GM12878 (cell line): ENCODE measurements at regions not wholly inside any gene's neighbourhood (a gene's known extent, or its start where the extent isn't known, plus 50 kb on each side); places are given as distances from the start of the nearest gene placed in this dataset.

Source experiments
- ATAC-seq: fragments of 200-7000 bp; cut with Tn5 transposase; 3 replicates; pipeline ENCODE4 v1.9.1; 2020; ENCODE audit warnings: mild to moderate bottlenecking, moderate library complexity
- BruUV-seq: library from RNA; stranded (reverse); fragments of 400-500 nt; replicated peaks from 2 replicates; lab custom pipeline; 2021; lab: Mats Ljungman, UMichigan
- CTCF ChIA-PET: fragments of 300-600 bp; sonication (Branson Sonifier 250); formaldehyde crosslinking; extraction: SDS; loops from one replicate; lab custom pipeline; 2021; ENCODE audit warnings: inconsistent platforms; lab: Yijun Ruan, JAX
- POLR2A ChIA-PET: fragments of 350-600 bp; formaldehyde crosslinking; extraction: SDS; loops from one replicate; lab custom pipeline; 2021; ENCODE audit warnings: inconsistent platforms; lab: Charles Lee
- RAD21 ChIA-PET: fragments of 300-600 bp; sonication (Branson Sonifier 250); formaldehyde crosslinking; loops from one replicate; lab custom pipeline; 2023; ENCODE audit warnings: antibody characterized with exemption; ENCODE audit not compliant: unreplicated experiment; lab: Charles Lee
- SMC1A ChIA-PET: fragments of 300-600 bp; sonication (Branson Sonifier 250); formaldehyde crosslinking; loops from one replicate; lab custom pipeline; 2023; ENCODE audit not compliant: unreplicated experiment, uncharacterized antibody; lab: Charles Lee
- DNase-seq: peaks from one replicate; pipeline ENCODE4 v3.0.0-alpha.2; 2011; ENCODE audit warnings: low read depth, low spot score
- FAIRE-seq: peaks from 3 replicates; lab custom pipeline; 2011; peaks lifted over from hg19 to GRCh38; lab: Jason Lieb, UNC
- H2AFZ ChIP-seq: 2 replicates; pipeline ENCODE4 v1.6.0; 2011; ENCODE audit warnings: low read depth, low read length, control low read depth; ENCODE audit not compliant: control insufficient read depth
- H3K27ac ChIP-seq: 2 replicates; pipeline ENCODE4 v1.5.1; 2011; ENCODE audit warnings: control low read depth; ENCODE audit not compliant: control insufficient read depth, insufficient read depth
- H3K27me3 ChIP-seq, 2 experiments: replicated peaks in 1 of 2; 2 replicates each; pipeline versions ENCODE4 v1.6.0 to v1.6.1; 2011; ENCODE audit warnings: low read length in 1 of 2; ENCODE audit not compliant: control insufficient read depth in 2 of 2, insufficient read depth in 2 of 2
- H3K36me3 ChIP-seq, 2 experiments: 2 replicates each; pipeline ENCODE4 v1.5.1; 2011; ENCODE audit warnings: low read length in 1 of 2; ENCODE audit not compliant: control insufficient read depth in 2 of 2, insufficient read depth in 2 of 2
- H3K4me1 ChIP-seq: 2 replicates; pipeline ENCODE4 v1.6.1; 2011; ENCODE audit warnings: mild to moderate bottlenecking, low read length, moderate library complexity, mixed read lengths; ENCODE audit not compliant: control insufficient read depth, insufficient read depth
- H3K4me2 ChIP-seq: 2 replicates; pipeline ENCODE4 v1.6.0; 2011; ENCODE audit warnings: control low read depth; ENCODE audit not compliant: control insufficient read depth, insufficient read depth
- H3K4me3 ChIP-seq: fragments of 200-600 bp; sonication (generic); 2 replicates; pipeline ENCODE4 v1.5.1; 2016
- H3K79me2 ChIP-seq: 2 replicates; pipeline ENCODE4 v1.6.0; 2011; ENCODE audit warnings: low read length; ENCODE audit not compliant: control insufficient read depth, insufficient read depth
- H3K9ac ChIP-seq: 2 replicates; pipeline ENCODE4 v1.8.0; 2011; ENCODE audit warnings: low read length, control low read depth, mixed read lengths; ENCODE audit not compliant: control insufficient read depth, insufficient read depth
- H3K9me3 ChIP-seq: replicated peaks from 3 replicates; pipeline ENCODE4 v1.5.1; 2011; ENCODE audit warnings: mild to moderate bottlenecking, low read length; ENCODE audit not compliant: control insufficient read depth, insufficient read depth
- H4K20me1 ChIP-seq: 2 replicates; pipeline ENCODE4 v1.6.0; 2011; ENCODE audit not compliant: control insufficient read depth, insufficient read depth
- CBFB ChIP-seq: IDR thresholded peaks from 2 replicates; pipeline ENCODE4 v1.6.1; 2016; ENCODE audit warnings: antibody characterized with exemption, low read depth
- CTCF ChIP-seq, 3 experiments: IDR thresholded peaks in 2 of 3; conservative IDR thresholded peaks in 1 of 3; 2 replicates each; pipeline ENCODE4 v1.5.1; 2011; ENCODE audit warnings: low read depth in 3 of 3, low read length in 3 of 3, mild to moderate bottlenecking in 3 of 3, control low read depth in 2 of 3, moderate library complexity in 2 of 3, inconsistent platforms in 1 of 3, mixed read lengths in 1 of 3; ENCODE audit not compliant: control insufficient read depth in 2 of 3, insufficient read depth in 1 of 3; ENCODE audit errors: extremely low read depth in 1 of 3
- PBX3 ChIP-seq: IDR thresholded peaks from 2 replicates; pipeline ENCODE4 v1.6.1; 2011; ENCODE audit warnings: mild to moderate bottlenecking, low read depth, low read length, moderate library complexity; ENCODE audit not compliant: insufficient replicate concordance
- RAD21 ChIP-seq: IDR thresholded peaks from 2 replicates; pipeline ENCODE4 v1.6.1; 2011; ENCODE audit warnings: mild to moderate bottlenecking, low read depth, low read length, moderate library complexity; ENCODE audit not compliant: insufficient read depth
- WGBS: methylation state at CpG from one replicate; pipeline ENCODE4 v1.1.6; 2016; ENCODE audit warnings: low lambda C conversion rate; ENCODE audit not compliant: insufficient replicate concordance, insufficient coverage; ENCODE audit errors: missing lambda C conversion rate; 5-methylcytosine and 5-hydroxymethylcytosine counted together
- in situ Hi-C: fragments of 300-500 bp; cut with MboI; formaldehyde crosslinking; loops from 9 replicates; pipeline ENCODE4 v1.14.3; 2018; ENCODE audit warnings: mixed read lengths
- intact Hi-C: fragments of 100-400 bp; cut with micrococcal nuclease; formaldehyde crosslinking; loops from one replicate; pipeline ENCODE4 v1.14.2; 2022; ENCODE audit not compliant: unreplicated experiment

- Histone ChIP-seq H3K27ac (no peak overlapping the region), H2AFZ (no peak overlapping the region), H3K36me3 (no peaks in the 10 kb centered on the region), H3K4me3 (no peak overlapping the region), H4K20me1 (no peaks in the 10 kb centered on the region), H3K9ac (no peak overlapping the region), H3K9me3 (no peaks in the 10 kb centered on the region), H3K79me2 (no peaks in the 10 kb centered on the region), H3K4me2 (no peak overlapping the region), H3K4me1 (no peaks in the 10 kb centered on the region), H3K27me3 (no peaks in the 10 kb centered on the region)
- ChIA-PET RAD21 (interaction anchor here (0.8 kb wide), 1 partner anchor 782 kb away, joined by 3 read pairs; no protein-coding TSS in a partner anchor), CTCF (interaction anchor here (0.7 to 1.1 kb wide), 3 partner anchors 78 to 966 kb away, joined by 3 to 4 read pairs (median 4); no protein-coding TSS in a partner anchor), POLR2A (no interaction called here), SMC1A (interaction anchor here (1.1 kb wide), 1 partner anchor 782 kb away, joined by 3 read pairs; no protein-coding TSS in a partner anchor)
- WGBS = 0% methylated on average over 2 of the region's 2 CpGs
- no peak for DNase-seq
- in situ Hi-C loops = no loop called here
- BruUV-seq = no TSS peak
- ATAC-seq = no peak
- TF ChIP-seq PBX3 (no peak), CTCF (IDR thresholded peaks at IDR 0.05 in 2 of 3, conservative IDR thresholded peaks at IDR 0.05 in 1 of 3; ENCODE audit: control insufficient read depth in 2 of 3, extremely low read depth in 1 of 3, insufficient read depth in 1 of 3, low read depth in 3 of 3, low read length in 3 of 3) (peak in 1 of 3 experiments; percentile 6; a peak in 1 of 6 replicates), RAD21 (peak; percentile 37), CBFB (no peak)
- FAIRE-seq = no peak
- intact Hi-C loops = no loop called here
Observed at GRCh38 chr12:78392918-78393317, 471.7 kb upstream of the SYT1 start.
